Upper lobe of left lung (tissue), 4 donors: ENCODE measurements at regions not wholly inside any gene's neighbourhood (a gene's known extent, or its start where the extent isn't known, plus 50 kb on each side); places are given as distances from the start of the nearest gene placed in this dataset.

Experiments used
- EP300 ChIP-seq, 4 donors: sonication (generic); formaldehyde crosslinking; IDR thresholded peaks; one replicate each; pipeline ENCODE4 v1.5.1; 2017; ENCODE audit warnings: antibody characterized with exemption in 4 of 4, control low read depth in 2 of 4
- POLR2A ChIP-seq, 4 donors: fragments of 450-650 bp; IDR thresholded peaks; one replicate each; pipeline ENCODE4 v1.5.1; 2016 to 2017; ENCODE audit warnings: antibody characterized with exemption in 4 of 4, mild to moderate bottlenecking in 2 of 4
- POLR2AphosphoS5 ChIP-seq, 2 donors: sonication (generic); formaldehyde crosslinking; IDR thresholded peaks; one replicate each; pipeline ENCODE4 v1.5.1; 2017; ENCODE audit warnings: antibody characterized with exemption in 2 of 2
- TF ChIP-seq, protein P1 (sequence below), 6 experiments: fragments of 450-650 bp in 4 of 6; fragments of 200-600 bp in 2 of 6; sonication (generic) in 2 of 6; IDR thresholded peaks; one replicate each; pipeline ENCODE4 v1.5.1; 2016 to 2019; ENCODE audit warnings: antibody characterized with exemption in 6 of 6

DNA sequence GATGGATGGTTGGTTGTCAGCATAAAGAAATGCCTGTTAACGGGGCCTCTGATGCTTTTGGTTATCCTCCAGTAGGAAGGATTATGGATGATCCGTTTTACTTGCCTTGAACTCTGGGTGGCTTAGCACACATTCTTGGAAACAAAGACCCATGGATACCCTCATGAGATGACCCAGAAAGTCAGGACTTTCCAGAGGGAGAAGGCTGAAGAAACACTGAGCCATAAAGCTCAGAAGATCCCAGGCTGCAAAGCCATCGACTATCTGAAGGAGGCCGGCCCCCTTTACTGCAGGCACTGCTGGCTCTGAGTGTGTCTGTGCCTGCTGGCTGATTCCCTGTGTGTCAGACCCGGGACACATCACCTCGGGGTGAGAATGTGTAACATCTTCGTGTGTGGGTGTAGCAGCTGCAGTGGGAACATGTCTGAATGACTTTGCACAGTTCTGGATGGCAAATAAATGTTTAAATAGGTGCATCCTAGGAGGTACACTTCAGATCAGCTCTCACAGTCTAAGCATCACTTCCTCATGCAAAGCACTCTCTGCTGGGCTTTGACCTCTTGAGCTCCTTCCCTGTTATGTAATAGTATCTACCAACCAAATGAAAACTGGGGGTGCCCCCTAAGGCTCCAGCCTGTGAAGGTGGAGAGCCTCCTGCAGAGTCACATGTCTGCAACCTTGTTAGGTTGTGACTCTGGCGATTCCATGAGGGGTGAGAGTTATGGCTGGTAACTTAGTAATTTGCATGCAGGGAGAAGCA, 1084.9 kb downstream of the TBC1D22A start:
- TF ChIP-seq, protein P1, sequence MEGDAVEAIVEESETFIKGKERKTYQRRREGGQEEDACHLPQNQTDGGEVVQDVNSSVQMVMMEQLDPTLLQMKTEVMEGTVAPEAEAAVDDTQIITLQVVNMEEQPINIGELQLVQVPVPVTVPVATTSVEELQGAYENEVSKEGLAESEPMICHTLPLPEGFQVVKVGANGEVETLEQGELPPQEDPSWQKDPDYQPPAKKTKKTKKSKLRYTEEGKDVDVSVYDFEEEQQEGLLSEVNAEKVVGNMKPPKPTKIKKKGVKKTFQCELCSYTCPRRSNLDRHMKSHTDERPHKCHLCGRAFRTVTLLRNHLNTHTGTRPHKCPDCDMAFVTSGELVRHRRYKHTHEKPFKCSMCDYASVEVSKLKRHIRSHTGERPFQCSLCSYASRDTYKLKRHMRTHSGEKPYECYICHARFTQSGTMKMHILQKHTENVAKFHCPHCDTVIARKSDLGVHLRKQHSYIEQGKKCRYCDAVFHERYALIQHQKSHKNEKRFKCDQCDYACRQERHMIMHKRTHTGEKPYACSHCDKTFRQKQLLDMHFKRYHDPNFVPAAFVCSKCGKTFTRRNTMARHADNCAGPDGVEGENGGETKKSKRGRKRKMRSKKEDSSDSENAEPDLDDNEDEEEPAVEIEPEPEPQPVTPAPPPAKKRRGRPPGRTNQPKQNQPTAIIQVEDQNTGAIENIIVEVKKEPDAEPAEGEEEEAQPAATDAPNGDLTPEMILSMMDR (IDR thresholded peaks at IDR 0.05) = no peak
- TF ChIP-seq POLR2A (IDR thresholded peaks at IDR 0.05) (no peak), EP300 (IDR thresholded peaks at IDR 0.05) (no peak), POLR2AphosphoS5 (IDR thresholded peaks at IDR 0.05) (no peak)
